Keratinocyte (primary cell): ENCODE measurements at regions not wholly inside any gene's neighbourhood (a gene's known extent, or its start where the extent isn't known, plus 50 kb on each side); places are given as distances from the start of the nearest gene placed in this dataset.

Experiments
- DNase-seq: peaks from one replicate; pipeline ENCODE4 v3.0.0-alpha.2; 2011; ENCODE audit warnings: low read depth, missing footprints, low spot score
- FAIRE-seq: peaks from 2 replicates; lab custom pipeline; 2011; peaks lifted over from hg19 to GRCh38; lab: Jason Lieb, UNC
- H2AFZ ChIP-seq: 2 replicates; pipeline ENCODE4 v1.6.0; 2012; ENCODE audit warnings: low read length, control low read depth, inconsistent platforms; ENCODE audit not compliant: control insufficient read depth
- H3K27ac ChIP-seq: 2 replicates; pipeline ENCODE4 v1.5.1; 2011; ENCODE audit warnings: low read length; ENCODE audit not compliant: control insufficient read depth, insufficient read depth
- H3K27me3 ChIP-seq: 3 replicates; pipeline ENCODE4 v1.6.0; 2011; ENCODE audit warnings: low read length; ENCODE audit not compliant: control insufficient read depth, insufficient read depth; ENCODE audit errors: extremely low read depth
- H3K36me3 ChIP-seq, 2 experiments: 2 replicates in 1 of 2; 3 replicates in 1 of 2; pipeline ENCODE4 v1.5.1; 2011; ENCODE audit warnings: low read length in 2 of 2, mild to moderate bottlenecking in 1 of 2; ENCODE audit not compliant: control insufficient read depth in 2 of 2, insufficient read depth in 2 of 2; ENCODE audit errors: extremely low read depth in 1 of 2
- H3K4me1 ChIP-seq: 3 replicates; pipeline ENCODE4 v1.5.1; 2011; ENCODE audit warnings: low read length; ENCODE audit not compliant: control insufficient read depth, insufficient read depth; ENCODE audit errors: extremely low read depth
- H3K4me2 ChIP-seq: 3 replicates; pipeline ENCODE4 v1.6.0; 2011; ENCODE audit warnings: low read depth, low read length; ENCODE audit not compliant: control insufficient read depth, insufficient read depth; ENCODE audit errors: extremely low read depth
- H3K4me3 ChIP-seq, 3 experiments: fragments of 200-600 bp in 1 of 3; sonication (generic) in 1 of 3; 2 replicates in 2 of 3; 3 replicates in 1 of 3; pipeline ENCODE4 v1.5.1; 2011 to 2016; ENCODE audit warnings: low read length in 3 of 3, mild to moderate bottlenecking in 3 of 3, control low read depth in 2 of 3, inconsistent platforms in 1 of 3, low read depth in 1 of 3, mixed read lengths in 1 of 3, mixed run types in 1 of 3, moderate library complexity in 1 of 3; ENCODE audit not compliant: control insufficient read depth in 2 of 3, insufficient read depth in 2 of 3; ENCODE audit errors: extremely low read depth in 1 of 3
- H3K79me2 ChIP-seq: 2 replicates; pipeline ENCODE4 v1.6.0; 2012; ENCODE audit warnings: low read length; ENCODE audit not compliant: control insufficient read depth, insufficient read depth
- H3K9ac ChIP-seq: 3 replicates; pipeline ENCODE4 v1.6.0; 2011; ENCODE audit warnings: low read length; ENCODE audit not compliant: control insufficient read depth, insufficient read depth; ENCODE audit errors: extremely low read depth
- H3K9me1 ChIP-seq: 3 replicates; pipeline ENCODE4 v1.6.0; 2011; ENCODE audit warnings: low read length; ENCODE audit not compliant: control insufficient read depth, insufficient read depth; ENCODE audit errors: extremely low read depth
- H3K9me3 ChIP-seq: 2 replicates; pipeline ENCODE4 v1.5.1; 2012; ENCODE audit warnings: low read depth, low read length; ENCODE audit not compliant: control insufficient read depth
- H4K20me1 ChIP-seq: 3 replicates; pipeline ENCODE4 v1.6.0; 2011; ENCODE audit warnings: low read length; ENCODE audit not compliant: control insufficient read depth, insufficient read depth; ENCODE audit errors: extremely low read depth
- CTCF ChIP-seq, 3 experiments: IDR thresholded peaks in 1 of 3; conservative IDR thresholded peaks in 1 of 3; optimal IDR thresholded peaks in 1 of 3; 2 replicates in 2 of 3; 3 replicates in 1 of 3; pipeline versions ENCODE3 to v1.5.1; 2011; ENCODE audit warnings: low read length in 3 of 3, mild to moderate bottlenecking in 3 of 3, moderate library complexity in 2 of 3, control low read depth in 1 of 3, inconsistent platforms in 1 of 3; ENCODE audit not compliant: insufficient read depth in 2 of 3; ENCODE audit errors: extremely low read depth in 1 of 3
- EZH2 ChIP-seq: IDR thresholded peaks from one replicate; pipeline ENCODE4 v1.6.1; 2012; ENCODE audit warnings: inconsistent platforms, mild to moderate bottlenecking, low read length, moderate library complexity
- dilution Hi-C: fragments of 300-500 bp; cut with MboI; formaldehyde crosslinking; loops from one replicate; pipeline ENCODE4 v1.7.0; 2020; ENCODE audit warnings: low sequenced_read_pairs; ENCODE audit not compliant: extremely low pct_ligation_motif_present

- Histone ChIP-seq H3K27ac (no peak overlapping the region), H3K4me3 (no peak overlapping the region), H3K9ac (no peak overlapping the region), H3K27me3 (no peaks in the 10 kb centered on the region), H3K36me3 (no peaks in the 10 kb centered on the region), H3K4me1 (no peaks in the 10 kb centered on the region), H2AFZ (no peak overlapping the region), H3K9me1 (no peaks in the 10 kb centered on the region), H3K9me3 (peaks cover 7% of the 10 kb centered on the region), H3K79me2 (no peaks in the 10 kb centered on the region), H3K4me2 (no peak overlapping the region), H4K20me1 (no peaks in the 10 kb centered on the region)
- TF ChIP-seq EZH2 (no peak), CTCF (optimal IDR thresholded peaks at IDR 0.05 in 1 of 3, IDR thresholded peaks at IDR 0.05 in 1 of 3, conservative IDR thresholded peaks at IDR 0.05 in 1 of 3; ENCODE audit: extremely low read depth in 1 of 3, insufficient read depth in 2 of 3, low read length in 3 of 3) (no peak)
- FAIRE-seq (no peak), DNase-seq (no peak)
- dilution Hi-C loops: no loop called here
These were observed 535.8 kb downstream of the TBC1D22A start for GRCh38 chr22:47298017-47298785.

GRCh38 chr22:47297261-47298016, 535.0 kb downstream of the TBC1D22A start:
- dilution Hi-C loops: no loop called here
- H3K9ac ChIP-seq: no peak overlapping the region

More at GRCh38 chr22:47297261-47298016, 535.0 kb downstream of the TBC1D22A start:
- FAIRE-seq (no peak), DNase-seq (no peak)
- H3K36me3 ChIP-seq: no peaks in the 10 kb centered on the region
- H3K9me3 ChIP-seq: peaks cover 9% of the 10 kb centered on the region
- H3K4me1 ChIP-seq: no peaks in the 10 kb centered on the region
- no peaks in the 10 kb centered on the region for H3K79me2 ChIP-seq
- H3K9me1 ChIP-seq: no peaks in the 10 kb centered on the region
- no peak overlapping the region for H3K4me3 ChIP-seq
- TF ChIP-seq CTCF (optimal IDR thresholded peaks at IDR 0.05 in 1 of 3, IDR thresholded peaks at IDR 0.05 in 1 of 3, conservative IDR thresholded peaks at IDR 0.05 in 1 of 3; ENCODE audit: extremely low read depth in 1 of 3, insufficient read depth in 2 of 3, low read length in 3 of 3) (no peak), EZH2 (no peak)
- H3K4me2 ChIP-seq: no peak overlapping the region
- H2AFZ ChIP-seq: no peak overlapping the region
- H3K27me3 ChIP-seq: no peaks in the 10 kb centered on the region
- no peaks in the 10 kb centered on the region for H4K20me1 ChIP-seq
- no peak overlapping the region for H3K27ac ChIP-seq
